Kidney (tissue), 13 donors: ENCODE measurements at regions not wholly inside any gene's neighbourhood (a gene's known extent, or its start where the extent isn't known, plus 50 kb on each side); places are given as distances from the start of the nearest gene placed in this dataset.

ENCODE experiments used
- DNase-seq, 5 donors: peaks; one replicate each; pipeline ENCODE4 v3.0.0-alpha.2; 2013 to 2020
- FAIRE-seq: peaks from 2 replicates; lab custom pipeline; 2012; peaks lifted over from hg19 to GRCh38; lab: Jason Lieb, UNC
- H3K27ac ChIP-seq, 2 donors: one replicate each; pipeline ENCODE4 v1.7.0; 2013; ENCODE audit warnings: low read depth in 2 of 2, low read length in 2 of 2, inconsistent platforms in 1 of 2
- H3K27me3 ChIP-seq: one replicate; pipeline ENCODE4 v1.7.1; 2013; ENCODE audit warnings: low read length, inconsistent platforms; ENCODE audit not compliant: control insufficient read depth, insufficient read depth
- H3K36me3 ChIP-seq, 3 donors: one replicate each; pipeline versions ENCODE4 v1.7.0 to v1.7.1; 2013; ENCODE audit warnings: low read length in 3 of 3, control low read depth in 1 of 3, inconsistent platforms in 1 of 3; ENCODE audit not compliant: insufficient read depth in 3 of 3, control insufficient read depth in 2 of 3
- H3K4me1 ChIP-seq, 3 donors: one replicate each; pipeline versions ENCODE4 v1.7.0 to v1.7.1; 2013; ENCODE audit warnings: low read length in 3 of 3, inconsistent platforms in 1 of 3, low read depth in 1 of 3; ENCODE audit not compliant: control insufficient read depth in 2 of 3, insufficient read depth in 2 of 3
- H3K4me3 ChIP-seq, 3 donors: one replicate each; pipeline versions ENCODE4 v1.7.0 to v1.8.1; 2013; ENCODE audit warnings: low read length in 3 of 3, control low read depth in 1 of 3, inconsistent platforms in 1 of 3
- H3K9ac ChIP-seq, 3 donors: one replicate each; pipeline versions ENCODE4 v1.7.0 to v1.7.1; 2013; ENCODE audit warnings: low read length in 3 of 3, control low read depth in 1 of 3, inconsistent platforms in 1 of 3
- H3K9me3 ChIP-seq, 3 donors: one replicate each; pipeline versions ENCODE4 v1.7.0 to v1.7.1; 2013; ENCODE audit warnings: low read length in 3 of 3, control low read depth in 1 of 3, inconsistent platforms in 1 of 3; ENCODE audit not compliant: control insufficient read depth in 2 of 3, insufficient read depth in 1 of 3
- intact Hi-C: fragments of 100-400 bp; cut with DNase I; formaldehyde crosslinking; loops from one replicate; pipeline ENCODE4 v1.11.1; 2022
- TF ChIP-seq, protein P1 (sequence below): IDR thresholded peaks from 3 replicates; pipeline ENCODE4 v1.5.1; 2012; ENCODE audit warnings: mild to moderate bottlenecking, moderate library complexity, borderline replicate concordance; ENCODE audit not compliant: insufficient read depth; ENCODE audit errors: extremely low read depth
- donor health status: control.
- donor health status: control.
- donor health status: control.
- donor health status: control.
- donor health status: control.
- donor health status: DM: yes; HTN: yes; CAD: no.
- donor health status: Normal renal cell carcinoma (clear cell type).

DNA sequence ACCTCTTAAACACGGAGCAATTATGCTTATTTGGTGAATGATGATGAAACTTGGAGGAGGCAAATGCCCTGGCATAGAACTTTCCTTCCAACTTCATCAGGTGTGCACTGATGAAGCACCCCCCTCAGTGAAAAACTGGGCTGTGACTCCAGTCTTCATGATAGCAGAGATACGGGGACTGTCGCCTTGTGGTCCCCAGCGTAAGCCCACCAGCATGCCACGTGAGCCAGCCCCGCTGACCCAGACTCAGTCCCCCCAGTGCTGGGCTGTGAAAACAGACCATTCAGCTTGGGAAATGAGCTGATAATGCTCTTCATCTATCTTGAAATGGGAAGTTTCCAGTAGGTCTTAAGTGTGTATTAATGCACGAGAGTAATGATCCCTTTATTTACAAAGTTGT lies 177.0 kb downstream of the SNX10 start:
- FAIRE-seq (no peak), DNase-seq (no peak)
- no peak overlapping the region for H3K27ac ChIP-seq
- intact Hi-C loops = no loop called here
- H3K4me3 ChIP-seq = no peak overlapping the region
- TF ChIP-seq, protein P1, sequence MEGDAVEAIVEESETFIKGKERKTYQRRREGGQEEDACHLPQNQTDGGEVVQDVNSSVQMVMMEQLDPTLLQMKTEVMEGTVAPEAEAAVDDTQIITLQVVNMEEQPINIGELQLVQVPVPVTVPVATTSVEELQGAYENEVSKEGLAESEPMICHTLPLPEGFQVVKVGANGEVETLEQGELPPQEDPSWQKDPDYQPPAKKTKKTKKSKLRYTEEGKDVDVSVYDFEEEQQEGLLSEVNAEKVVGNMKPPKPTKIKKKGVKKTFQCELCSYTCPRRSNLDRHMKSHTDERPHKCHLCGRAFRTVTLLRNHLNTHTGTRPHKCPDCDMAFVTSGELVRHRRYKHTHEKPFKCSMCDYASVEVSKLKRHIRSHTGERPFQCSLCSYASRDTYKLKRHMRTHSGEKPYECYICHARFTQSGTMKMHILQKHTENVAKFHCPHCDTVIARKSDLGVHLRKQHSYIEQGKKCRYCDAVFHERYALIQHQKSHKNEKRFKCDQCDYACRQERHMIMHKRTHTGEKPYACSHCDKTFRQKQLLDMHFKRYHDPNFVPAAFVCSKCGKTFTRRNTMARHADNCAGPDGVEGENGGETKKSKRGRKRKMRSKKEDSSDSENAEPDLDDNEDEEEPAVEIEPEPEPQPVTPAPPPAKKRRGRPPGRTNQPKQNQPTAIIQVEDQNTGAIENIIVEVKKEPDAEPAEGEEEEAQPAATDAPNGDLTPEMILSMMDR = no peak
- H3K27me3 ChIP-seq = no peaks in the 10 kb centered on the region
- no peaks in the 10 kb centered on the region for H3K36me3 ChIP-seq
- no peaks in the 10 kb centered on the region for H3K9me3 ChIP-seq
- H3K9ac ChIP-seq = no peak overlapping the region
- H3K4me1 ChIP-seq = peaks cover 0 to 2% (median 0%) of the 10 kb centered on the region in 3 donors

DNA sequence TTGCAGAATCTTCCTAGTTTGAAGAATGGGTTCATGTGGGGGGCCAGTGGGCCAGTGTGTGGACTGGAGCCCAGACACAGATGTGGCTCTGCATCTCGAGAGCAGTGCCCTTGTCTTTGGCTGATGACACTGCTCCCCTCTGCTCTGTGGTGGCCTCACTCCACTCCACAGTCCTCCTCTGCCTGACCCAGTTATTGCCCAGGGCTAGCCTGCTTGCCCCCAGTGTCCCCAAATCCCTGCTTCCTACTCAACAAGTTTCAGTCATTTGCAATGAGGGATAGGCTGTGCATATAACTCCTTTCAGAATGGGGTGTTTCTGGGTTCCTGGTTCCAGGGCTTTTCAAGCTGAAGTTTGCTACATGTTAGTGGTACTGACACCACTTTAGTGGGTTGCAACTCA lies 177.5 kb downstream of the SNX10 start:
- no peaks in the 10 kb centered on the region for H3K27me3 ChIP-seq
- peaks cover 0 to 2% (median 0%) of the 10 kb centered on the region in 3 donors for H3K4me1 ChIP-seq
- no peak overlapping the region for H3K27ac ChIP-seq
- H3K9me3 ChIP-seq = no peaks in the 10 kb centered on the region
- DNase-seq (no peak), FAIRE-seq (no peak)
- TF ChIP-seq, protein P1 = no peak
- intact Hi-C loops = no loop called here
- H3K4me3 ChIP-seq = no peak overlapping the region
- H3K9ac ChIP-seq = no peak overlapping the region
- H3K36me3 ChIP-seq = no peaks in the 10 kb centered on the region

GRCh38 chr7:26470691-26471090 lies 179.0 kb downstream of the SNX10 start:
- FAIRE-seq (no peak), DNase-seq (no peak)
- H3K9ac ChIP-seq = no peak overlapping the region
- TF ChIP-seq, protein P1 = no peak
- no peaks in the 10 kb centered on the region for H3K36me3 ChIP-seq
- no peaks in the 10 kb centered on the region for H3K27me3 ChIP-seq
- intact Hi-C loops = no loop called here
- peaks cover 0 to 2% (median 0%) of the 10 kb centered on the region in 3 donors for H3K4me1 ChIP-seq
- H3K27ac ChIP-seq = no peak overlapping the region
- H3K4me3 ChIP-seq = no peak overlapping the region
- H3K9me3 ChIP-seq = no peaks in the 10 kb centered on the region

- no peak for FAIRE-seq
These were observed 179.8 kb downstream of the SNX10 start for GRCh38 chr7:26471306-26472075.

More at GRCh38 chr7:26471306-26472075, 179.8 kb downstream of the SNX10 start:
- DNase-seq = no peak
- Histone ChIP-seq H3K36me3 (no peaks in the 10 kb centered on the region), H3K9me3 (no peaks in the 10 kb centered on the region), H3K4me1 (peaks cover 0 to 2% (median 0%) of the 10 kb centered on the region in 3 donors), H3K27ac (no peak overlapping the region), H3K4me3 (no peak overlapping the region), H3K9ac (no peak overlapping the region), H3K27me3 (no peaks in the 10 kb centered on the region)
- TF ChIP-seq, protein P1 = no peak
- intact Hi-C loops = no loop called here
